Esophagus squamous epithelium (tissue), 5 donors: ENCODE measurements at regions not wholly inside any gene's neighbourhood (a gene's known extent, or its start where the extent isn't known, plus 50 kb on each side); places are given as distances from the start of the nearest gene placed in this dataset.
"Not testable (repeated sequence)": the region's sequence is repeated elsewhere in the genome, so short reads cannot be mapped to it uniquely, and the experiment has no call there.

Experiments
- DNase-seq: peaks from one replicate; lab custom pipeline; 2025; lab: John Stamatoyannopoulos, UW
- H3K27ac ChIP-seq, 4 donors: fragments of 200-600 bp; sonication (generic); one replicate each; pipeline ENCODE4 v1.5.1; 2016 to 2019; ENCODE audit warnings: mild to moderate bottlenecking in 1 of 4
- H3K27me3 ChIP-seq, 4 donors: fragments of 200-600 bp; sonication (generic); 1 replicate in 3 of 4; 2 replicates in 1 of 4; pipeline versions ENCODE4 v1.5.1 to v1.6.0; 2017 to 2021; ENCODE audit warnings: antibody characterized with exemption in 1 of 4
- H3K36me3 ChIP-seq, 3 donors: fragments of 200-600 bp; sonication (generic); one replicate each; pipeline ENCODE4 v1.5.1; 2016 to 2019
- H3K4me1 ChIP-seq, 3 donors: fragments of 200-600 bp; sonication (generic); one replicate each; pipeline ENCODE4 v1.5.1; 2017 to 2019
- H3K4me3 ChIP-seq, 4 donors: fragments of 200-600 bp; sonication (generic); 1 replicate in 3 of 4; 2 replicates in 1 of 4; pipeline ENCODE4 v1.5.1; 2016 to 2019; ENCODE audit warnings: mild to moderate bottlenecking in 2 of 4, moderate library complexity in 1 of 4
- H3K9me3 ChIP-seq, 3 donors: fragments of 200-600 bp; sonication (generic); one replicate each; pipeline ENCODE4 v1.5.1; 2016 to 2019
- CTCF ChIP-seq, 6 experiments: fragments of 450-650 bp in 4 of 6; fragments of 200-600 bp in 2 of 6; sonication (generic) in 2 of 6; IDR thresholded peaks; one replicate each; pipeline ENCODE4 v1.5.1; 2016 to 2019; ENCODE audit warnings: antibody characterized with exemption in 6 of 6, mild to moderate bottlenecking in 4 of 6, moderate library complexity in 4 of 6
- POLR2A ChIP-seq, 4 donors: fragments of 450-650 bp; IDR thresholded peaks; one replicate each; pipeline ENCODE4 v1.6.1; 2017; ENCODE audit warnings: antibody characterized with exemption in 4 of 4, mild to moderate bottlenecking in 4 of 4, moderate library complexity in 3 of 4
- WGBS, 2 donors: methylation state at CpG; one replicate each; pipeline ENCODE4 v1.1.5; 2018; 5-methylcytosine and 5-hydroxymethylcytosine counted together
- intact Hi-C: fragments of 100-400 bp; cut with DNase I; formaldehyde crosslinking; loops from one replicate; pipeline ENCODE4 v1.15.0; 2022
- donor health status: DM: yes; HTN: yes; CAD: no.

GRCh38 chr1:166630369-166630768, 208.9 kb upstream of the POGK start:
- intact Hi-C loops: no loop called here
- whole genome bisulfite sequencing, 2 donors: 69 to 75% methylated on average over 2 of the region's 2 CpGs
- H3K4me1 ChIP-seq: no peaks in the 10 kb centered on the region
- H3K27me3 ChIP-seq: no peaks in the 10 kb centered on the region
- TF ChIP-seq CTCF (IDR thresholded peaks at IDR 0.05) (no peak), POLR2A (IDR thresholded peaks at IDR 0.05) (no peak)
- H3K9me3 ChIP-seq: no peaks in the 10 kb centered on the region
- no peak overlapping the region for H3K27ac ChIP-seq
- no peak overlapping the region for H3K4me3 ChIP-seq
- H3K36me3 ChIP-seq: no peaks in the 10 kb centered on the region
- DNase-seq: no peak

- DNase-seq: no peak
- WGBS, 2 donors: 0 to 64% methylated on average over 1 of the region's 5 CpGs
- Histone ChIP-seq H3K27me3 (peaks cover 0 to 8% (median 0%) of the 10 kb centered on the region in 4 donors), H3K4me1 (no peaks in the 10 kb centered on the region), H3K9me3 (no peaks in the 10 kb centered on the region), H3K27ac (no peak overlapping the region), H3K4me3 (no peak overlapping the region), H3K36me3 (no peaks in the 10 kb centered on the region)
- no peak for TF ChIP-seq CTCF (IDR thresholded peaks at IDR 0.05)
- TF ChIP-seq POLR2A (IDR thresholded peaks at IDR 0.05): no peak
- intact Hi-C loops: no loop called here
Observed at GRCh38 chr1:166638137-166638536, 201.1 kb upstream of the POGK start.

- WGBS, 2 donors: 46 to 64% methylated on average over 2 of the region's 2 CpGs
- intact Hi-C loops, H3K27me3 ChIP-seq: not testable (repeated sequence)
Observed at GRCh38 chr1:166657228-166657627, 182.0 kb upstream of the POGK start.

GRCh38 chr1:166666790-166667189, 172.5 kb upstream of the POGK start:
- H3K36me3 ChIP-seq, H3K9me3 ChIP-seq, DNase-seq, H3K4me3 ChIP-seq, H3K27ac ChIP-seq, intact Hi-C loops, H3K4me1 ChIP-seq, H3K27me3 ChIP-seq: not testable (repeated sequence)
- 65 to 84% methylated on average over 3 of the region's 3 CpGs for WGBS, 2 donors

More at GRCh38 chr1:166657228-166657627, 182.0 kb upstream of the POGK start:
- not testable (repeated sequence) for H3K9me3 ChIP-seq, H3K4me1 ChIP-seq, H3K27ac ChIP-seq, H3K36me3 ChIP-seq, DNase-seq, H3K4me3 ChIP-seq

- 67 to 91% methylated on average over 1 of the region's 1 CpG for WGBS, 2 donors
- H3K4me1 ChIP-seq, H3K4me3 ChIP-seq: not testable (repeated sequence)
Observed at GRCh38 chr1:166667600-166667999, 171.7 kb upstream of the POGK start.

GRCh38 chr1:166671627-166672026, 167.6 kb upstream of the POGK start:
- no peak for DNase-seq
- no peak overlapping the region for H3K27ac ChIP-seq
- no peaks in the 10 kb centered on the region for H3K36me3 ChIP-seq
- no peaks in the 10 kb centered on the region for H3K27me3 ChIP-seq
- WGBS, 2 donors: 63 to 68% methylated on average over 3 of the region's 3 CpGs
- H3K9me3 ChIP-seq: no peaks in the 10 kb centered on the region
- TF ChIP-seq POLR2A (IDR thresholded peaks at IDR 0.05) (no peak), CTCF (IDR thresholded peaks at IDR 0.05) (no peak)
- intact Hi-C loops: no loop called here
- H3K4me3 ChIP-seq: no peak overlapping the region
- no peaks in the 10 kb centered on the region for H3K4me1 ChIP-seq

More at GRCh38 chr1:166667600-166667999, 171.7 kb upstream of the POGK start:
- H3K36me3 ChIP-seq, H3K9me3 ChIP-seq, intact Hi-C loops, H3K27me3 ChIP-seq, H3K27ac ChIP-seq, DNase-seq: not testable (repeated sequence)

GRCh38 chr1:166673722-166674121, 165.6 kb upstream of the POGK start:
- WGBS, 2 donors: 44 to 70% methylated on average over 2 of the region's 2 CpGs
- H3K27ac ChIP-seq: no peak overlapping the region
- H3K27me3 ChIP-seq: no peaks in the 10 kb centered on the region
- intact Hi-C loops: no loop called here
- no peaks in the 10 kb centered on the region for H3K4me1 ChIP-seq
- DNase-seq: no peak
- TF ChIP-seq CTCF (IDR thresholded peaks at IDR 0.05) (no peak), POLR2A (IDR thresholded peaks at IDR 0.05) (no peak)
- H3K36me3 ChIP-seq: no peaks in the 10 kb centered on the region
- no peak overlapping the region for H3K4me3 ChIP-seq
- H3K9me3 ChIP-seq: no peaks in the 10 kb centered on the region
